ENCODE measurements at regions not wholly inside any gene's neighbourhood (a gene's known extent, or its start where the extent isn't known, plus 50 kb on each side); places are given as distances from the start of the nearest gene placed in this dataset.

GRCh38 chr5:35304291-35304690 is 74.0 kb upstream of the PRLR start:
- TF ChIP-seq EZH2phosphoT487 (IDR thresholded peaks at IDR 0.05; ENCODE audit: borderline replicate concordance, low read length): no peak
- TF ChIP-seq CTCF (conservative IDR thresholded peaks at IDR 0.05; ENCODE audit: low read depth, low read length): no peak
- no peak for TF ChIP-seq EZH2 (IDR thresholded peaks at IDR 0.05; ENCODE audit: low read length, unreplicated experiment)

All from PC-3 (cell line).